H9 (cell line): ENCODE measurements at regions not wholly inside any gene's neighbourhood (a gene's known extent, or its start where the extent isn't known, plus 50 kb on each side); places are given as distances from the start of the nearest gene placed in this dataset.

Experiments used
- DNase-seq: peaks from one replicate; pipeline ENCODE4 v3.0.0-alpha.2; 2017
- H2AFZ ChIP-seq: one replicate; pipeline ENCODE4 v1.6.1; 2013; ENCODE audit warnings: mild to moderate bottlenecking, low read length, control low read depth, moderate library complexity
- H2AK5ac ChIP-seq: 2 replicates; pipeline ENCODE4 v1.6.1; 2013; ENCODE audit warnings: low read length, control low read depth, mixed read lengths; ENCODE audit not compliant: insufficient read length
- H2BK120ac ChIP-seq: one replicate; pipeline ENCODE4 v1.6.1; 2013; ENCODE audit warnings: low read depth, mild to moderate bottlenecking, low read length, control low read depth, inconsistent platforms; ENCODE audit not compliant: poor library complexity, severe bottlenecking
- H2BK12ac ChIP-seq: 2 replicates; pipeline ENCODE4 v1.6.1; 2013; ENCODE audit warnings: low read length, control low read depth, mixed read lengths, low read depth; ENCODE audit not compliant: insufficient read length
- H2BK15ac ChIP-seq: 2 replicates; pipeline ENCODE4 v1.6.1; 2013; ENCODE audit warnings: low read depth, low read length, control low read depth
- H2BK20ac ChIP-seq: one replicate; pipeline ENCODE4 v1.6.1; 2013; ENCODE audit warnings: low read depth, mild to moderate bottlenecking, low read length, control low read depth, inconsistent platforms; ENCODE audit not compliant: poor library complexity, severe bottlenecking
- H2BK5ac ChIP-seq: 2 replicates; pipeline ENCODE4 v1.6.1; 2013; ENCODE audit warnings: low read length, control low read depth, mixed read lengths; ENCODE audit not compliant: insufficient read length
- H3K14ac ChIP-seq: 2 replicates; pipeline ENCODE4 v1.6.1; 2013; ENCODE audit warnings: low read length, control low read depth; ENCODE audit not compliant: insufficient read depth
- H3K18ac ChIP-seq: 2 replicates; pipeline ENCODE4 v1.6.1; 2013; ENCODE audit warnings: low read depth, mild to moderate bottlenecking, mixed read lengths, low read length, control low read depth; ENCODE audit not compliant: insufficient read length
- H3K23ac ChIP-seq: 2 replicates; pipeline ENCODE4 v1.6.1; 2013; ENCODE audit warnings: low read length, control low read depth, mixed read lengths, low read depth; ENCODE audit not compliant: insufficient read length
- H3K23me2 ChIP-seq: 2 replicates; pipeline ENCODE4 v1.6.1; 2013; ENCODE audit warnings: low read depth, mild to moderate bottlenecking, mixed read lengths, low read length, control low read depth; ENCODE audit not compliant: insufficient read length, poor library complexity, severe bottlenecking
- H3K27ac ChIP-seq: 2 replicates; pipeline ENCODE4 v1.5.1; 2013; ENCODE audit warnings: low read length, control low read depth, mixed read lengths, low read depth; ENCODE audit not compliant: insufficient read length
- H3K27me3 ChIP-seq: 2 replicates; pipeline ENCODE4 v1.6.1; 2013; ENCODE audit warnings: low read length, control low read depth, inconsistent platforms; ENCODE audit not compliant: insufficient read depth
- H3K4ac ChIP-seq: 2 replicates; pipeline ENCODE4 v1.6.1; 2013; ENCODE audit warnings: low read depth, mild to moderate bottlenecking, control low read depth, inconsistent platforms, low read length, moderate library complexity
- H3K4me1 ChIP-seq: 2 replicates; pipeline ENCODE4 v1.6.1; 2013; ENCODE audit warnings: low read length, control low read depth, inconsistent platforms; ENCODE audit not compliant: insufficient read depth
- H3K4me2 ChIP-seq: 2 replicates; pipeline ENCODE4 v1.6.1; 2013; ENCODE audit warnings: low read length, control low read depth, mixed read lengths; ENCODE audit not compliant: insufficient read length, insufficient read depth
- H3K56ac ChIP-seq: 2 replicates; pipeline ENCODE4 v1.6.1; 2013; ENCODE audit warnings: low read depth, mild to moderate bottlenecking, mixed read lengths, low read length, control low read depth; ENCODE audit not compliant: insufficient read length
- H3K79me1 ChIP-seq: 2 replicates; pipeline ENCODE4 v1.6.1; 2013; ENCODE audit warnings: low read depth, mild to moderate bottlenecking, moderate library complexity, low read length, control low read depth, inconsistent platforms; ENCODE audit not compliant: insufficient read depth, poor library complexity, severe bottlenecking
- H3K79me2 ChIP-seq: 2 replicates; pipeline ENCODE4 v1.6.1; 2013; ENCODE audit warnings: low read length, control low read depth, inconsistent platforms; ENCODE audit not compliant: insufficient read depth
- H3K9ac ChIP-seq: 2 replicates; pipeline ENCODE4 v1.6.1; 2013; ENCODE audit warnings: low read length, control low read depth, mixed read lengths; ENCODE audit not compliant: insufficient read length; ENCODE audit errors: extremely low read depth
- H3K9me3 ChIP-seq: one replicate; pipeline ENCODE4 v1.6.1; 2013; ENCODE audit warnings: low read depth, low read length, inconsistent platforms; ENCODE audit not compliant: control insufficient read depth
- H3T11ph ChIP-seq: one replicate; pipeline ENCODE4 v1.6.1; 2013; ENCODE audit warnings: mild to moderate bottlenecking, low read length, control low read depth, inconsistent platforms
- H4K20me1 ChIP-seq: one replicate; pipeline ENCODE4 v1.6.1; 2013; ENCODE audit not compliant: control insufficient read depth, insufficient read length, insufficient read depth
- H4K5ac ChIP-seq: 2 replicates; pipeline ENCODE4 v1.6.1; 2013; ENCODE audit warnings: low read depth, mild to moderate bottlenecking, mixed read lengths, low read length, control low read depth; ENCODE audit not compliant: insufficient read length
- H4K8ac ChIP-seq: replicated peaks from 2 replicates; pipeline ENCODE4 v1.6.1; 2013; ENCODE audit warnings: low read length, control low read depth, mixed read lengths, low read depth; ENCODE audit not compliant: insufficient read length
- H4K91ac ChIP-seq: 2 replicates; pipeline ENCODE4 v1.6.1; 2013; ENCODE audit warnings: low read depth, mild to moderate bottlenecking, moderate library complexity, mixed read lengths, low read length, control low read depth; ENCODE audit not compliant: insufficient read length
- H3K27ac Mint-ChIP-seq, 3 experiments: 2 replicates in 2 of 3; 3 replicates in 1 of 3; pipeline ENCODE4 v1.8.0; 2020 to 2021; ENCODE audit warnings: mixed read lengths in 3 of 3, mild to moderate bottlenecking in 1 of 3, moderate library complexity in 1 of 3
- H3K27me3 Mint-ChIP-seq: 2 replicates; pipeline ENCODE4 v1.8.0; 2021; ENCODE audit warnings: low read depth, mild to moderate bottlenecking, moderate library complexity, mixed read lengths
- H3K36me3 Mint-ChIP-seq, 3 experiments: 2 replicates in 2 of 3; 3 replicates in 1 of 3; pipeline ENCODE4 v1.8.0; 2020 to 2021; ENCODE audit warnings: low read depth in 3 of 3, mixed read lengths in 3 of 3; ENCODE audit not compliant: insufficient read depth in 1 of 3
- H3K4me1 Mint-ChIP-seq, 2 experiments: 2 replicates each; pipeline ENCODE4 v1.8.0; 2020; ENCODE audit warnings: mixed read lengths in 2 of 2
- H3K4me3 Mint-ChIP-seq, 2 experiments: 2 replicates in 1 of 2; 3 replicates in 1 of 2; pipeline ENCODE4 v1.8.0; 2020 to 2021; ENCODE audit warnings: mild to moderate bottlenecking in 2 of 2, mixed read lengths in 2 of 2, moderate library complexity in 1 of 2
- H3K9me3 Mint-ChIP-seq, 2 experiments: 2 replicates in 1 of 2; 3 replicates in 1 of 2; pipeline ENCODE4 v1.8.0; 2020; ENCODE audit warnings: mild to moderate bottlenecking in 2 of 2, mixed read lengths in 2 of 2, moderate library complexity in 1 of 2
- WGBS: extraction: QIAGEN DNeasy Blood & Tissue Kit; methylation state at CpG from one replicate; pipeline ENCODE4 v1.1.7; 2013; ENCODE audit warnings: missing lambda C conversion rate, low lambda C conversion rate, mixed read lengths; ENCODE audit not compliant: insufficient read length; ENCODE audit errors: extremely low coverage; 5-methylcytosine and 5-hydroxymethylcytosine counted together
- TF ChIP-seq, protein P1 (sequence below): fragments of 200-600 bp; sonication (generic); conservative IDR thresholded peaks from 3 replicates; pipeline ENCODE4 v1.8.0; 2021; ENCODE audit warnings: antibody characterized with exemption, mild to moderate bottlenecking

DNA sequence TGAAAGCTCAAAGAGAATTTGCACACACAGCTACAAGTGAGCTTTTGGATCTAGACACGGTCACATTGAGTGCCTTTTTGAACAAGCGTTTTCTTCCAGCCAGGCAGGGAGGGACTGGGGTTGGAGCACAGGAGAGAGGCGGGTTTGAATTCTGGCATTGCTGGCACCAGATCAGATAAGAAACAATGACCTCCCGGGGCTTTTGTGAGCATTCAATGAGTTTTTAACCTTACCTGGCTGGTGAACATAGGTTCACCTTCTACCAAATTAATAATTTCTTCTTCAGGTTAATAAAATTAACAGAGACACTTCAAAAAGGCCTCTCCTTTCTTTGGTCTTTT, 312.9 kb upstream of the MSX2 start:
- Mint-ChIP-seq H3K4me3 (no peak overlapping the region), H3K27ac (no peak overlapping the region), H3K27me3 (peaks cover 11% of the 10 kb centered on the region), H3K9me3 (no peaks in the 10 kb centered on the region), H3K4me1 (peaks cover 0 to 8% of the 10 kb centered on the region in 2 experiments; a peak in 2 of 4 replicates), H3K36me3 (no peaks in the 10 kb centered on the region; a peak in 2 of 7 replicates)
- no peaks in the 10 kb centered on the region for H3K23me2 ChIP-seq
- no peak overlapping the region for H2BK12ac ChIP-seq
- H4K5ac ChIP-seq = no peak overlapping the region
- no peak overlapping the region for H3K4ac ChIP-seq
- H3K4me1 ChIP-seq = no peaks in the 10 kb centered on the region; the same call in 1 of the 2 replicates
- H3K4me2 ChIP-seq = no peak overlapping the region
- no peaks in the 10 kb centered on the region for H3K79me1 ChIP-seq
- no peak overlapping the region for H2BK20ac ChIP-seq
- no peak overlapping the region for H3K56ac ChIP-seq
- TF ChIP-seq, protein P1, sequence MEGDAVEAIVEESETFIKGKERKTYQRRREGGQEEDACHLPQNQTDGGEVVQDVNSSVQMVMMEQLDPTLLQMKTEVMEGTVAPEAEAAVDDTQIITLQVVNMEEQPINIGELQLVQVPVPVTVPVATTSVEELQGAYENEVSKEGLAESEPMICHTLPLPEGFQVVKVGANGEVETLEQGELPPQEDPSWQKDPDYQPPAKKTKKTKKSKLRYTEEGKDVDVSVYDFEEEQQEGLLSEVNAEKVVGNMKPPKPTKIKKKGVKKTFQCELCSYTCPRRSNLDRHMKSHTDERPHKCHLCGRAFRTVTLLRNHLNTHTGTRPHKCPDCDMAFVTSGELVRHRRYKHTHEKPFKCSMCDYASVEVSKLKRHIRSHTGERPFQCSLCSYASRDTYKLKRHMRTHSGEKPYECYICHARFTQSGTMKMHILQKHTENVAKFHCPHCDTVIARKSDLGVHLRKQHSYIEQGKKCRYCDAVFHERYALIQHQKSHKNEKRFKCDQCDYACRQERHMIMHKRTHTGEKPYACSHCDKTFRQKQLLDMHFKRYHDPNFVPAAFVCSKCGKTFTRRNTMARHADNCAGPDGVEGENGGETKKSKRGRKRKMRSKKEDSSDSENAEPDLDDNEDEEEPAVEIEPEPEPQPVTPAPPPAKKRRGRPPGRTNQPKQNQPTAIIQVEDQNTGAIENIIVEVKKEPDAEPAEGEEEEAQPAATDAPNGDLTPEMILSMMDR = no peak
- no peaks in the 10 kb centered on the region for H4K20me1 ChIP-seq
- no peak for DNase-seq
- no peaks in the 10 kb centered on the region for H3K9me3 ChIP-seq
- no peaks in the 10 kb centered on the region for H3K79me2 ChIP-seq
- no peak overlapping the region for H2BK5ac ChIP-seq
- no peak overlapping the region for H2BK15ac ChIP-seq
- no CpG with 5 or more reads among the region's 4 CpGs for WGBS
- no peak overlapping the region for H4K8ac ChIP-seq
- H3T11ph ChIP-seq = no peak overlapping the region
- no peak overlapping the region for H3K9ac ChIP-seq
- no peak overlapping the region for H4K91ac ChIP-seq
- H2AFZ ChIP-seq = no peak overlapping the region
- H3K18ac ChIP-seq = no peak overlapping the region
- H2AK5ac ChIP-seq = no peak overlapping the region
- no peak overlapping the region for H2BK120ac ChIP-seq
- no peaks in the 10 kb centered on the region for H3K27me3 ChIP-seq
- H3K23ac ChIP-seq = no peak overlapping the region
- H3K14ac ChIP-seq = no peak overlapping the region
- no peak overlapping the region for H3K27ac ChIP-seq
